Karpas-422 (cell line): ENCODE measurements at regions not wholly inside any gene's neighbourhood (a gene's known extent, or its start where the extent isn't known, plus 50 kb on each side); places are given as distances from the start of the nearest gene placed in this dataset.

Source experiments
- DNase-seq: peaks from one replicate; pipeline ENCODE4 v3.0.0-alpha.2; 2015
- H2AFZ ChIP-seq: fragments of 200-600 bp; sonication (generic); 2 replicates; pipeline ENCODE4 v1.6.1; 2014; ENCODE audit warnings: antibody characterized with exemption, low read length, mixed read lengths
- H3K27ac ChIP-seq: fragments of 200-600 bp; sonication (generic); 2 replicates; pipeline ENCODE4 v1.5.1; 2014; ENCODE audit warnings: mild to moderate bottlenecking, low read length, moderate library complexity
- H3K27me3 ChIP-seq: fragments of 200-600 bp; sonication (generic); 2 replicates; pipeline ENCODE4 v1.6.1; 2014; ENCODE audit warnings: low read length, mixed read lengths
- H3K36me3 ChIP-seq: fragments of 200-600 bp; sonication (generic); 2 replicates; pipeline ENCODE4 v1.6.1; 2014; ENCODE audit warnings: low read length, mixed read lengths; ENCODE audit not compliant: insufficient read depth
- H3K4me1 ChIP-seq: fragments of 200-600 bp; sonication (generic); 2 replicates; pipeline ENCODE4 v1.6.1; 2014; ENCODE audit warnings: mild to moderate bottlenecking, low read length, mixed read lengths
- H3K4me2 ChIP-seq: fragments of 200-600 bp; sonication (generic); 2 replicates; pipeline ENCODE4 v1.6.1; 2014; ENCODE audit warnings: low read length, low read depth, mild to moderate bottlenecking; ENCODE audit not compliant: poor library complexity, severe bottlenecking
- H3K4me3 ChIP-seq: fragments of 200-600 bp; sonication (generic); 2 replicates; pipeline ENCODE4 v1.5.1; 2014; ENCODE audit warnings: mild to moderate bottlenecking, antibody characterized with exemption, low read length, mixed read lengths
- H3K79me2 ChIP-seq: fragments of 200-600 bp; sonication (generic); 2 replicates; pipeline ENCODE4 v1.6.1; 2014; ENCODE audit warnings: mild to moderate bottlenecking, low read length, mixed read lengths
- H3K9ac ChIP-seq: fragments of 200-600 bp; sonication (generic); 2 replicates; pipeline ENCODE4 v1.6.0; 2014; ENCODE audit warnings: low read length
- H3K9me2 ChIP-seq: fragments of 200-600 bp; sonication (generic), shearing (Covaris generic); replicated peaks from 2 replicates; pipeline ENCODE4 v1.6.0; 2014; ENCODE audit warnings: mild to moderate bottlenecking, low read length, moderate library complexity; ENCODE audit not compliant: insufficient read depth
- H3K9me3 ChIP-seq: fragments of 300-700, 200-600 bp; sonication (generic); 2 replicates; pipeline ENCODE4 v1.6.1; 2014; ENCODE audit warnings: low read length, mixed read lengths
- H4K20me1 ChIP-seq: fragments of 200-600 bp; sonication (generic); 2 replicates; pipeline ENCODE4 v1.6.1; 2014; ENCODE audit warnings: mild to moderate bottlenecking, antibody characterized with exemption, low read length, low read depth; ENCODE audit not compliant: insufficient read depth

- Histone ChIP-seq H3K27me3 (no peaks in the 10 kb centered on the region), H4K20me1 (no peaks in the 10 kb centered on the region), H3K4me3 (no peak overlapping the region), H3K4me2 (no peak overlapping the region), H3K79me2 (no peaks in the 10 kb centered on the region), H3K9me3 (no peaks in the 10 kb centered on the region), H3K36me3 (no peaks in the 10 kb centered on the region), H2AFZ (no peak overlapping the region), H3K27ac (no peak overlapping the region), H3K4me1 (no peaks in the 10 kb centered on the region), H3K9me2 (no peaks in the 10 kb centered on the region), H3K9ac (no peak overlapping the region)
- DNase-seq, result no peak
Observed at GRCh38 chr1:213324859-213325258, 273.8 kb downstream of the RPS6KC1 start.

DNA sequence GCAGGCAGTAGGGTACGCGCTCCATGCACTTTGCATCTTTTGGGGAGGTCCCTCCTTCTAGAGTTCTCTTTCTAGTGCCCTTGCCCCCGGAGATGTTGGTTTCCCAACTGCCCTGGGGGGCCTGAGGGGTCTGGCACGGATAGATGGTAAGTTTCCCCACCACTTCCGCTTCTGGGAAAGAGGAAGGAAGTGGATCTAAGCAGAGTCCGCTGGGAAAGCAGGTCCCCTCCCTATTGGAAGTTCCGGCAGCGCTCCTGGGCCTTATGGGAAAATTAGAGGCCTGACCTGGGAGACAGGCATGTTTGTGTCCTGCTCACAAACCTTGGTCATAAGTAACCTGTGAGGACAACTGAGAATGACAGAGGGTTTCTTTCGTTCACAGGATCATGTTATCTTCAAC lies 274.4 kb downstream of the RPS6KC1 start:
- no peak for DNase-seq
- Histone ChIP-seq H3K9ac (no peak overlapping the region), H3K4me3 (no peak overlapping the region), H3K36me3 (no peaks in the 10 kb centered on the region), H3K4me1 (no peaks in the 10 kb centered on the region), H4K20me1 (no peaks in the 10 kb centered on the region), H3K9me3 (no peaks in the 10 kb centered on the region), H3K79me2 (no peaks in the 10 kb centered on the region), H3K9me2 (no peaks in the 10 kb centered on the region), H2AFZ (no peak overlapping the region), H3K27me3 (no peaks in the 10 kb centered on the region), H3K4me2 (no peak overlapping the region), H3K27ac (no peak overlapping the region)

GRCh38 chr1:213326281-213327016 lies 275.4 kb downstream of the RPS6KC1 start:
- H3K27ac ChIP-seq, result no peak overlapping the region
- no peak overlapping the region for H3K9ac ChIP-seq
- H3K27me3 ChIP-seq, result no peaks in the 10 kb centered on the region
- H3K4me2 ChIP-seq, result no peak overlapping the region
- H3K9me2 ChIP-seq, result no peaks in the 10 kb centered on the region
- no peaks in the 10 kb centered on the region for H3K36me3 ChIP-seq
- H4K20me1 ChIP-seq, result no peaks in the 10 kb centered on the region
- H2AFZ ChIP-seq, result no peak overlapping the region
- no peak for DNase-seq
- no peaks in the 10 kb centered on the region for H3K79me2 ChIP-seq
- H3K4me1 ChIP-seq, result no peaks in the 10 kb centered on the region
- H3K9me3 ChIP-seq, result no peaks in the 10 kb centered on the region
- no peak overlapping the region for H3K4me3 ChIP-seq

GRCh38 chr1:213327017-213327667 lies 276.1 kb downstream of the RPS6KC1 start:
- no peaks in the 10 kb centered on the region for H3K36me3 ChIP-seq
- H3K4me3 ChIP-seq, result no peak overlapping the region
- no peak overlapping the region for H3K4me2 ChIP-seq
- H3K79me2 ChIP-seq, result no peaks in the 10 kb centered on the region
- H2AFZ ChIP-seq, result no peak overlapping the region
- DNase-seq, result no peak
- no peaks in the 10 kb centered on the region for H4K20me1 ChIP-seq
- no peak overlapping the region for H3K9ac ChIP-seq
- no peaks in the 10 kb centered on the region for H3K9me2 ChIP-seq
- no peaks in the 10 kb centered on the region for H3K27me3 ChIP-seq
- no peaks in the 10 kb centered on the region for H3K9me3 ChIP-seq
- no peak overlapping the region for H3K27ac ChIP-seq
- H3K4me1 ChIP-seq, result no peaks in the 10 kb centered on the region

DNA sequence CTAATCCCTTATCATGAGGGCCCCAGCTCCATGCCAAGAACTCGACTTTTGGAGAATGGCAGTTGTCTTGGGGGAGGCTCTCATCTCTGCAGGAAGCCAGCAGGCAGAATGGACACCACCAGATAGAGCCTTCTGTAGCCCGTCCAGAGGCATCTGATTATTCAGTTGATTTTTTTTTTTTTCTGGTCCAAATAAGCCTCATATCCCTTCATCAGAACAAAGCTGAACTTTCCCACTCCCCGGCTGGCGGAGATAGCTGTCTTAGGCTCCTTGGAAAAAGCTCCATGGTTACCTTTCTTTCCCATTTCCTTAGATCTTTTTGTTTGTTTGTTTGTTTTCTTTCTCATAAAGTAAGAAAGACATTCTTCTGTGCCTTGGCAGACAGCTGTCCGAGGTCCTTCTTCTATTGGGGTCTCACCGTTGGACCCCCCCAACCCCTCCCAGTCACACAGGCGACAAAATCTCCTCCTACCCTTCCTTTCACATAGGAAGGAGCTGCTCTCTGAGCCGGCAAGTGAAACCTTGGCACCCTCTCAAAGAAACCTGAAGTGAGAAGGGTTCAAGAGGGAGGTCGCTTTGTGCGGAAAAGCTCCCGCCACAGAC lies 278.5 kb downstream of the RPS6KC1 start:
- Histone ChIP-seq H4K20me1 (no peaks in the 10 kb centered on the region), H2AFZ (no peak overlapping the region), H3K4me3 (no peak overlapping the region), H3K36me3 (no peaks in the 10 kb centered on the region), H3K27me3 (no peaks in the 10 kb centered on the region), H3K9me3 (no peaks in the 10 kb centered on the region), H3K9me2 (no peaks in the 10 kb centered on the region), H3K9ac (no peak overlapping the region), H3K4me2 (no peak overlapping the region), H3K79me2 (no peaks in the 10 kb centered on the region), H3K27ac (no peak overlapping the region), H3K4me1 (no peaks in the 10 kb centered on the region)
- DNase-seq, result no peak

GRCh38 chr1:213330281-213330680 lies 279.2 kb downstream of the RPS6KC1 start:
- DNase-seq, result no peak
- H3K27ac ChIP-seq, result no peak overlapping the region
- no peak overlapping the region for H3K4me2 ChIP-seq
- no peaks in the 10 kb centered on the region for H3K9me2 ChIP-seq
- H3K9me3 ChIP-seq, result no peaks in the 10 kb centered on the region
- no peak overlapping the region for H3K9ac ChIP-seq
- no peaks in the 10 kb centered on the region for H3K36me3 ChIP-seq
- H3K27me3 ChIP-seq, result no peaks in the 10 kb centered on the region
- no peak overlapping the region for H2AFZ ChIP-seq
- no peaks in the 10 kb centered on the region for H3K79me2 ChIP-seq
- no peak overlapping the region for H3K4me3 ChIP-seq
- H4K20me1 ChIP-seq, result no peaks in the 10 kb centered on the region
- no peaks in the 10 kb centered on the region for H3K4me1 ChIP-seq

GRCh38 chr1:213331631-213332175 lies 280.7 kb downstream of the RPS6KC1 start:
- Histone ChIP-seq H4K20me1 (no peaks in the 10 kb centered on the region), H2AFZ (no peak overlapping the region), H3K27ac (no peak overlapping the region), H3K9ac (no peak overlapping the region), H3K79me2 (no peaks in the 10 kb centered on the region), H3K36me3 (no peaks in the 10 kb centered on the region), H3K27me3 (no peaks in the 10 kb centered on the region), H3K9me3 (no peaks in the 10 kb centered on the region), H3K4me1 (no peaks in the 10 kb centered on the region), H3K9me2 (no peaks in the 10 kb centered on the region), H3K4me3 (no peak overlapping the region), H3K4me2 (no peak overlapping the region)
- no peak for DNase-seq

DNA sequence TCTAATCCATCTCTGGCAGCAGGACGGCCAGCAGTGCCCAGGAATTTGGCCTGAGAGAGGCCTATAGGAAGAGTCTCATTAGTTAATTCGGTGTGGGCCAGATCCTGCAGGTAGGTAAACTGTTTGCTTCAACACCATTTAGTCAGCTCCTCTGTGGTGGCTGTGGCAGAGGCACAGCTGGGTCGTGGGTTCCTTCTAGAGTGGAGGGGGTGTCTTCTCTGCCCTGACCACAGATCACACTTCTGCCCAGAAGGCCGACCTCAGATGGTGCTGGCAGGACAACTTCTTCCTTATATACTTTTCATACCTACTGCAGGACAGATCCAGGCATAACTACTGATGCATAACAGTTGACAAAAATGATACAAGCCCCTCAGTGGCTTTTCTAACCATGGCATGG lies 281.4 kb downstream of the RPS6KC1 start:
- no peaks in the 10 kb centered on the region for H3K4me1 ChIP-seq
- H3K4me2 ChIP-seq, result no peak overlapping the region
- no peaks in the 10 kb centered on the region for H3K27me3 ChIP-seq
- H3K36me3 ChIP-seq, result no peaks in the 10 kb centered on the region
- H2AFZ ChIP-seq, result no peak overlapping the region
- H3K9me3 ChIP-seq, result no peaks in the 10 kb centered on the region
- H3K27ac ChIP-seq, result no peak overlapping the region
- H3K4me3 ChIP-seq, result no peak overlapping the region
- no peaks in the 10 kb centered on the region for H4K20me1 ChIP-seq
- no peaks in the 10 kb centered on the region for H3K79me2 ChIP-seq
- no peaks in the 10 kb centered on the region for H3K9me2 ChIP-seq
- DNase-seq, result no peak
- no peak overlapping the region for H3K9ac ChIP-seq
